ENCODE measurements at regions not wholly inside any gene's neighbourhood (a gene's known extent, or its start where the extent isn't known, plus 50 kb on each side); places are given as distances from the start of the nearest gene placed in this dataset.
A peak's percentile ranks its signal among the peaks of the same experiment; 100 is the strongest.

DNA sequence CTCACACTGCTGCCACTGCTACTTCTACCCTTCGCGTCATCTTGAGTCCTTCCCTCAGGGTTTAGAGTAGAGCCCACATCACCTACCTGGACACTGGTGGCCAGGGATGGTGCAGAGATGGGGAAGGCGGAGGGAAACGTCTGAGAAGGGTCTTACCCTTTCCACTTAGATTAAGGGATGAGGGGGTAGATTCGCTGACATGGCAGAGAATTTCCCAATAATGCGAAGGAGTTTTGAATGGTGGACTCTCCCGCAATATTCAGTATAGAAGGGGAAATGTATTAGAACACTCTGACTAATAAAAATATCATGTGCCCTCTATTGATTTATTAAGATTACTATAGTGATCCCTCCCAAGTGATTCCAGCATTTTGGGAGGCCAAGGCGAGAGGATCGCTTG lies 209.5 kb upstream of the KIAA1217 start:
- H3K4me1 ChIP-seq (replicated peaks): no peaks in the 10 kb centered on the region
- TF ChIP-seq, protein P1, sequence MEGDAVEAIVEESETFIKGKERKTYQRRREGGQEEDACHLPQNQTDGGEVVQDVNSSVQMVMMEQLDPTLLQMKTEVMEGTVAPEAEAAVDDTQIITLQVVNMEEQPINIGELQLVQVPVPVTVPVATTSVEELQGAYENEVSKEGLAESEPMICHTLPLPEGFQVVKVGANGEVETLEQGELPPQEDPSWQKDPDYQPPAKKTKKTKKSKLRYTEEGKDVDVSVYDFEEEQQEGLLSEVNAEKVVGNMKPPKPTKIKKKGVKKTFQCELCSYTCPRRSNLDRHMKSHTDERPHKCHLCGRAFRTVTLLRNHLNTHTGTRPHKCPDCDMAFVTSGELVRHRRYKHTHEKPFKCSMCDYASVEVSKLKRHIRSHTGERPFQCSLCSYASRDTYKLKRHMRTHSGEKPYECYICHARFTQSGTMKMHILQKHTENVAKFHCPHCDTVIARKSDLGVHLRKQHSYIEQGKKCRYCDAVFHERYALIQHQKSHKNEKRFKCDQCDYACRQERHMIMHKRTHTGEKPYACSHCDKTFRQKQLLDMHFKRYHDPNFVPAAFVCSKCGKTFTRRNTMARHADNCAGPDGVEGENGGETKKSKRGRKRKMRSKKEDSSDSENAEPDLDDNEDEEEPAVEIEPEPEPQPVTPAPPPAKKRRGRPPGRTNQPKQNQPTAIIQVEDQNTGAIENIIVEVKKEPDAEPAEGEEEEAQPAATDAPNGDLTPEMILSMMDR (IDR thresholded peaks at IDR 0.05): no peak
- TF ChIP-seq POLR2AphosphoS5 (IDR thresholded peaks at IDR 0.05) (no peak), POLR2A (IDR thresholded peaks at IDR 0.05) (no peak)
- H3K4me3 ChIP-seq: no peak overlapping the region

GRCh38 chr10:24000271-24000813 lies 208.6 kb upstream of the KIAA1217 start:
- intact Hi-C loops (cut with DNase I): no loop called here
- Histone ChIP-seq H3K27ac (no peak overlapping the region), H3K4me1 (replicated peaks) (no peaks in the 10 kb centered on the region), H3K27me3 (replicated peaks; ENCODE audit: insufficient read depth) (no peaks in the 10 kb centered on the region), H3K4me3 (no peak overlapping the region), H3K36me3 (no peaks in the 10 kb centered on the region), H3K9me3 (no peaks in the 10 kb centered on the region)
- TF ChIP-seq POLR2AphosphoS5 (IDR thresholded peaks at IDR 0.05) (no peak), POLR2A (IDR thresholded peaks at IDR 0.05) (no peak)
- TF ChIP-seq, protein P1 (IDR thresholded peaks at IDR 0.05): no peak
- no peak for DNase-seq (ENCODE audit: low spot score)
- WGBS: 84% methylated on average over 8 of the region's 8 CpGs

More for the DNA sequence above, 209.5 kb upstream of the KIAA1217 start:
- Histone ChIP-seq H3K27me3 (replicated peaks; ENCODE audit: insufficient read depth) (no peaks in the 10 kb centered on the region), H3K9me3 (no peaks in the 10 kb centered on the region), H3K36me3 (no peaks in the 10 kb centered on the region), H3K27ac (no peak overlapping the region)
- intact Hi-C loops (cut with DNase I): loop anchor here (5.0 kb wide), 1 partner anchor 518 kb away; no protein-coding TSS in a partner anchor
- 97% methylated on average over 9 of the region's 9 CpGs for WGBS
- no peak for DNase-seq (ENCODE audit: low spot score)

DNA sequence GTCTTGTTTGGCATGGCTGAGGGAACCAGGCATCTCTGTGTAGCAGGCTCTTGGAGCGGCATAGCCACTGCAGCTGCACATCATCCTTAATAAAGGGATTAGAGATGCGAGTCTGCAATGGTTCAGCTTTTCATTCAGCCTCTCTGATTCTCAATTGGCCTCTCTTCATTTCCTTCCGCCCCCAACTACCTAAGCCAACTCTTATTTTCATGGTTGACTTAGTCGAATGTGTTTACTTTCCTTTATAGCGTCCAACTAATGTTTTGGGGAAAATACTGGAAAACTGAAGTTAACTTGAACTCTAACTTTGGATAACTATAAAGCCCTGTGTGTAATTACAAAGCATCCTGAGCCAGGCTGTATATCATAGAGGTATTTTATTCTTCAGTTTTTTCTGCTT lies 202.2 kb upstream of the KIAA1217 start:
- WGBS: 68% methylated on average over 5 of the region's 5 CpGs
- TF ChIP-seq POLR2AphosphoS5 (IDR thresholded peaks at IDR 0.05): no peak
- TF ChIP-seq, protein P1 (IDR thresholded peaks at IDR 0.05): no peak
- no peak for TF ChIP-seq POLR2A (IDR thresholded peaks at IDR 0.05)

DNA sequence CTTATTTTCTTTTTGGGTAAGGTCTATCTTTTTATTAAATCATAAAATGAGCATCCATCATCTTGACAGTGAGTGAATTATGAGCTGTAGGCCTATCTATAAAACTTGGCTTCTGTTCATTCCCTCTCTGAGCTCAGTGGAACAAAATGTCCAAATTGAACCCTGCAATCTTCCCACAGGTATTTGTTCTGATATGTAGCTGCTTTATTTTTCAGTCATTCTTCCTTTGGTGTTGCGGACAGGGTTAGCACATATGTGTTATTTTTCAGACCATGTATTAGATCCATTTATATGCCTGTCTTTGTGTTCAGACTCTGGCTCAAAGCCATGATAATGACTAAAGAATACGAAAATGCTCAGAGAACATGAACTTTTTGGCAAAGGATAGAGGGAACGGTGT lies 201.6 kb upstream of the KIAA1217 start:
- Histone ChIP-seq H3K9me3 (no peaks in the 10 kb centered on the region), H3K4me1 (replicated peaks) (no peaks in the 10 kb centered on the region), H3K4me3 (no peak overlapping the region), H3K36me3 (no peaks in the 10 kb centered on the region), H3K27ac (peak overlapping the region in 1 of 2 donors; percentile 39), H3K27me3 (replicated peaks; ENCODE audit: insufficient read depth) (no peaks in the 10 kb centered on the region)
- WGBS: 61% methylated on average over 3 of the region's 3 CpGs
- no peak for TF ChIP-seq POLR2AphosphoS5 (IDR thresholded peaks at IDR 0.05)
- TF ChIP-seq POLR2A (IDR thresholded peaks at IDR 0.05): no peak
- TF ChIP-seq, protein P1 (IDR thresholded peaks at IDR 0.05): no peak
- DNase-seq (ENCODE audit: low spot score): no peak
- intact Hi-C loops (cut with DNase I): no loop called here

More for the DNA sequence above, 202.2 kb upstream of the KIAA1217 start:
- no peaks in the 10 kb centered on the region for H3K9me3 ChIP-seq
- no peak overlapping the region for H3K27ac ChIP-seq
- no peak for DNase-seq (ENCODE audit: low spot score)
- intact Hi-C loops (cut with DNase I): no loop called here
- no peaks in the 10 kb centered on the region for H3K4me1 ChIP-seq (replicated peaks)
- H3K27me3 ChIP-seq (replicated peaks; ENCODE audit: insufficient read depth): no peaks in the 10 kb centered on the region
- H3K36me3 ChIP-seq: no peaks in the 10 kb centered on the region
- no peak overlapping the region for H3K4me3 ChIP-seq

Measured in prostate gland (tissue), 2 donors.